Tibial artery (tissue), 4 donors: ENCODE measurements at regions not wholly inside any gene's neighbourhood (a gene's known extent, or its start where the extent isn't known, plus 50 kb on each side); places are given as distances from the start of the nearest gene placed in this dataset.

Experiments used
- DNase-seq, 2 donors: peaks; one replicate each; pipeline ENCODE4 v3.0.0-alpha.2; 2019
- H3K27ac ChIP-seq, 2 donors: fragments of 200-600 bp; sonication (generic) in 1 of 2; 1 replicate in 1 of 2; 2 replicates in 1 of 2; pipeline ENCODE4 v1.5.1; 2018 to 2019; ENCODE audit warnings: mild to moderate bottlenecking in 1 of 2
- H3K27me3 ChIP-seq, 2 donors: fragments of 200-600 bp; sonication (generic) in 1 of 2; one replicate each; pipeline versions ENCODE4 v1.5.1 to v1.6.0; 2016 to 2019
- H3K36me3 ChIP-seq, 3 donors: fragments of 200-600 bp; sonication (generic) in 2 of 3; one replicate each; pipeline ENCODE4 v1.5.1; 2016 to 2019; ENCODE audit warnings: mild to moderate bottlenecking in 2 of 3
- H3K4me1 ChIP-seq, 4 donors: fragments of 200-600 bp; sonication (generic) in 2 of 4; 1 replicate in 3 of 4; 2 replicates in 1 of 4; pipeline ENCODE4 v1.5.1; 2016 to 2019
- H3K4me3 ChIP-seq, 2 donors: fragments of 200-600 bp; sonication (generic) in 1 of 2; 1 replicate in 1 of 2; 2 replicates in 1 of 2; pipeline ENCODE4 v1.5.1; 2018 to 2019; ENCODE audit warnings: mild to moderate bottlenecking in 2 of 2
- H3K9me3 ChIP-seq, 3 donors: fragments of 200-600 bp; sonication (generic) in 1 of 3; one replicate each; pipeline ENCODE4 v1.5.1; 2016 to 2019
- CTCF ChIP-seq, 2 experiments: fragments of 200-600 bp in 1 of 2; fragments of 450-650 bp in 1 of 2; IDR thresholded peaks; one replicate each; pipeline ENCODE4 v1.5.1; 2017 to 2019; ENCODE audit warnings: antibody characterized with exemption in 2 of 2, mild to moderate bottlenecking in 1 of 2, moderate library complexity in 1 of 2
- intact Hi-C: fragments of 100-400 bp; cut with DNase I; formaldehyde crosslinking; loops from one replicate; pipeline ENCODE4 v1.15.0; 2023; ENCODE audit warnings: low total_unique reads

DNA sequence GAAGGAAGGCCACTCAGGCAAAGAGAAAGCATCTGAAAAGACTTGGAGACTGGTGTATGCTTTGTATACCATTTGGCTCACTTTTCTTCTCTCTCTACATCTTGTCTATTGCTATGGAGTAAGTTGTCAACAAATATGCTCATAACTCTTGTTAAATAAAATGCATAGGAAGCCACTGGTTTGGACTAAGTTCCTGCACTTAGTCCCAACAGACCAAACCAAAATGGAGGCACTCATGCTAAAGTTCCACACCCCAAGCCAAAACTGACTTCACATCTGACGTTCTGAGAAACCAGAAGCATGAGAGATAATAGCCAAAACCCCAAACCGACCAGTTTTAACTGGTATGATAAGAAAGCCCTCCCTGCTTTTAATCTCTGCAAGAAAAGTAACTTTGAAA is 135.3 kb upstream of the LYPLAL1 start:
- Histone ChIP-seq H3K27me3 (no peaks in the 10 kb centered on the region), H3K4me1 (no peaks in the 10 kb centered on the region), H3K9me3 (no peaks in the 10 kb centered on the region), H3K27ac (no peak overlapping the region), H3K4me3 (no peak overlapping the region), H3K36me3 (no peaks in the 10 kb centered on the region)
- TF ChIP-seq CTCF (IDR thresholded peaks at IDR 0.05), result no peak
- intact Hi-C loops, result no loop called here
- DNase-seq, result no peak

- intact Hi-C loops, result no loop called here
- Histone ChIP-seq H3K4me3 (no peak overlapping the region), H3K36me3 (no peaks in the 10 kb centered on the region), H3K9me3 (no peaks in the 10 kb centered on the region), H3K4me1 (no peaks in the 10 kb centered on the region), H3K27ac (no peak overlapping the region), H3K27me3 (no peaks in the 10 kb centered on the region)
- no peak for TF ChIP-seq CTCF (IDR thresholded peaks at IDR 0.05)
- DNase-seq, result no peak
Observed at GRCh38 chr1:219039017-219039681, 134.5 kb upstream of the LYPLAL1 start.

- TF ChIP-seq CTCF (IDR thresholded peaks at IDR 0.05), result no peak
- Histone ChIP-seq H3K27ac (no peak overlapping the region), H3K36me3 (no peaks in the 10 kb centered on the region), H3K4me1 (no peaks in the 10 kb centered on the region), H3K27me3 (no peaks in the 10 kb centered on the region), H3K9me3 (no peaks in the 10 kb centered on the region), H3K4me3 (no peak overlapping the region)
- intact Hi-C loops, result no loop called here
- DNase-seq, result no peak
Observed at GRCh38 chr1:219039682-219040154, 134.0 kb upstream of the LYPLAL1 start.

- no peaks in the 10 kb centered on the region for H3K36me3 ChIP-seq
- intact Hi-C loops, result no loop called here
- no peak for TF ChIP-seq CTCF (IDR thresholded peaks at IDR 0.05)
Observed at GRCh38 chr1:219040291-219040690, 133.4 kb upstream of the LYPLAL1 start.

DNA sequence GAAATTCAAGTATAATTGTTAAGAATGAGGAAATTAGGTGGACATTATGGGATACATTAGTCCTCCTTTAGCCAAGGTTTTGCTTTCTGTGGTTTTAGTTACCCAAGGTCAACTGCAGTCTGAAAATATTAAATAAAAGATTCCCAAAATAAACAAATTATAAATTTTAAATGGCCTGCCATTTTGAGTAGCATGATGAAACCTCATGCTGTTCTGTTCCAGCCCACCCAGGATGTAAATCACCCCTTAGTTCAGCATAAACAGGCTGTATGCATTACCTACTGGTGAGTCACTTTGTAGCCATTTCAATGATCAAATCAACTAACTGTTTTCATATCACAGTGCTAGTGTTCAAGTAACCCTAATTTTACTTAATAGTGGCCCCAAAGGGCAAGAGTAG is 132.5 kb upstream of the LYPLAL1 start:
- H3K27ac ChIP-seq, result no peak overlapping the region
- intact Hi-C loops, result no loop called here
- DNase-seq, result no peak
- TF ChIP-seq CTCF (IDR thresholded peaks at IDR 0.05), result no peak
- H3K27me3 ChIP-seq, result no peaks in the 10 kb centered on the region
- H3K4me1 ChIP-seq, result no peaks in the 10 kb centered on the region
- no peak overlapping the region for H3K4me3 ChIP-seq
- H3K36me3 ChIP-seq, result no peaks in the 10 kb centered on the region
- no peaks in the 10 kb centered on the region for H3K9me3 ChIP-seq

More at GRCh38 chr1:219040291-219040690, 133.4 kb upstream of the LYPLAL1 start:
- no peak for DNase-seq
- H3K27ac ChIP-seq, result no peak overlapping the region
- no peaks in the 10 kb centered on the region for H3K4me1 ChIP-seq
- no peak overlapping the region for H3K4me3 ChIP-seq
- H3K27me3 ChIP-seq, result no peaks in the 10 kb centered on the region
- H3K9me3 ChIP-seq, result no peaks in the 10 kb centered on the region

GRCh38 chr1:219041818-219042217 is 131.9 kb upstream of the LYPLAL1 start:
- H3K27me3 ChIP-seq, result no peaks in the 10 kb centered on the region
- H3K4me1 ChIP-seq, result no peaks in the 10 kb centered on the region
- H3K4me3 ChIP-seq, result no peak overlapping the region
- no peak for TF ChIP-seq CTCF (IDR thresholded peaks at IDR 0.05)
- H3K9me3 ChIP-seq, result no peaks in the 10 kb centered on the region
- intact Hi-C loops, result no loop called here
- no peak overlapping the region for H3K27ac ChIP-seq
- DNase-seq, result no peak
- H3K36me3 ChIP-seq, result no peaks in the 10 kb centered on the region
